K562 (cell line): ENCODE measurements at regions not wholly inside any gene's neighbourhood (a gene's known extent, or its start where the extent isn't known, plus 50 kb on each side); places are given as distances from the start of the nearest gene placed in this dataset.

Experiments
- ATAC-seq: fragments of 200-7000 bp; cut with Tn5 transposase; 3 replicates; pipeline ENCODE4 v1.9.1; 2020; ENCODE audit warnings: moderate library complexity
- BruUV-seq: library from RNA; stranded (reverse); fragments of 400-500 nt; replicated peaks from 2 replicates; lab custom pipeline; 2021; lab: Mats Ljungman, UMichigan
- CTCF ChIA-PET: fragments of 300-600 bp; formaldehyde crosslinking; extraction: SDS; loops from one replicate; lab custom pipeline; 2021; ENCODE audit warnings: low intra/inter-chr PET ratio; lab: Yijun Ruan, JAX
- POLR2A ChIA-PET: fragments of 300-600, 350-650 bp; sonication (Branson Sonifier 250); formaldehyde crosslinking; extraction: SDS; loops from one replicate; lab custom pipeline; 2021; ENCODE audit warnings: antibody characterized with exemption, inconsistent platforms; lab: Yijun Ruan, JAX
- DNase-seq, 4 experiments: peaks; one replicate each; pipeline versions ENCODE4 v3.0.0 to v3.0.0-alpha.2; 2011 to 2018; ENCODE audit warnings: low spot score in 3 of 4, mixed read lengths in 3 of 4; ENCODE audit errors: extremely low read depth in 1 of 4
- FAIRE-seq: peaks from 2 replicates; lab custom pipeline; 2011; peaks lifted over from hg19 to GRCh38; lab: Jason Lieb, UNC
- H2AFZ ChIP-seq: 2 replicates; pipeline ENCODE4 v1.6.0; 2011; ENCODE audit warnings: low read depth, low read length, control low read depth, inconsistent platforms
- H3K27ac ChIP-seq: fragments of 200-600 bp; 3 replicates; pipeline ENCODE4 v1.8.0; 2011; ENCODE audit warnings: low read depth, mild to moderate bottlenecking, control low read depth, inconsistent platforms, low read length, moderate library complexity, mixed read lengths; ENCODE audit errors: extremely low read depth
- H3K27me3 ChIP-seq, 2 experiments: fragments of 300-600 bp in 1 of 2; 2 replicates in 1 of 2; 3 replicates in 1 of 2; pipeline versions ENCODE4 v1.6.0 to v1.8.0; 2011; ENCODE audit warnings: inconsistent platforms in 2 of 2, low read length in 2 of 2, mild to moderate bottlenecking in 1 of 2, mixed read lengths in 1 of 2, moderate library complexity in 1 of 2; ENCODE audit not compliant: control insufficient read depth in 2 of 2, insufficient read depth in 2 of 2
- H3K36me3 ChIP-seq: fragments of 300-600 bp; 3 replicates; pipeline ENCODE4 v1.8.0; 2011; ENCODE audit warnings: mild to moderate bottlenecking, low read length, inconsistent platforms; ENCODE audit not compliant: control insufficient read depth, insufficient read depth
- H3K4me1 ChIP-seq, 2 experiments: fragments of 200-600 bp in 1 of 2; replicated peaks in 1 of 2; 2 replicates in 1 of 2; 3 replicates in 1 of 2; pipeline versions ENCODE4 v1.5.1 to v1.8.0; 2011; ENCODE audit warnings: inconsistent platforms in 2 of 2, low read length in 2 of 2, mild to moderate bottlenecking in 1 of 2, mixed read lengths in 1 of 2, moderate library complexity in 1 of 2; ENCODE audit not compliant: control insufficient read depth in 2 of 2, insufficient read depth in 2 of 2
- H3K4me2 ChIP-seq: 2 replicates; pipeline ENCODE4 v1.6.1; 2011; ENCODE audit warnings: low read length, control low read depth, inconsistent platforms, mixed read lengths; ENCODE audit not compliant: insufficient read depth
- H3K4me3 ChIP-seq: fragments of 200-600 bp; sonication (generic), shearing (Covaris generic); 2 replicates; pipeline ENCODE4 v1.5.1; 2016; ENCODE audit warnings: control low read depth, inconsistent platforms
- H3K79me2 ChIP-seq: fragments of 200-600 bp; 3 replicates; pipeline ENCODE4 v1.8.0; 2011; ENCODE audit warnings: low read length, inconsistent platforms; ENCODE audit not compliant: control insufficient read depth, insufficient read depth
- H3K9ac ChIP-seq, 2 experiments: 2 replicates each; pipeline versions ENCODE4 v1.6.0 to v1.6.1; 2011; ENCODE audit warnings: low read depth in 2 of 2, low read length in 2 of 2, control low read depth in 1 of 2, inconsistent platforms in 1 of 2, mild to moderate bottlenecking in 1 of 2, mixed read lengths in 1 of 2; ENCODE audit not compliant: insufficient read depth in 1 of 2
- H3K9me1 ChIP-seq: one replicate; pipeline ENCODE4 v1.6.0; 2011; ENCODE audit warnings: inconsistent platforms, mild to moderate bottlenecking, low read length, moderate library complexity; ENCODE audit not compliant: control insufficient read depth, insufficient read depth
- H3K9me3 ChIP-seq: replicated peaks from 2 replicates; pipeline ENCODE4 v1.5.1; 2011; ENCODE audit warnings: low read depth, low read length, inconsistent platforms; ENCODE audit not compliant: control insufficient read depth, insufficient read depth
- H4K20me1 ChIP-seq: replicated peaks from 2 replicates; pipeline ENCODE4 v1.6.1; 2011; ENCODE audit warnings: low read length, inconsistent platforms, mixed read lengths; ENCODE audit not compliant: control insufficient read depth, insufficient read depth
- HDAC1 ChIP-seq, 2 experiments: fragments of 450-650 bp; IDR thresholded peaks; 2 replicates each; pipeline ENCODE4 v1.6.1; 2016 to 2017; ENCODE audit warnings: inconsistent platforms in 1 of 2, mild to moderate bottlenecking in 1 of 2, moderate library complexity in 1 of 2
- NKRF ChIP-seq: fragments of 450-650 bp; IDR thresholded peaks from 2 replicates; pipeline ENCODE4 v1.6.1; 2016; ENCODE audit warnings: borderline replicate concordance
- PPARD ChIP-seq: fragments of 250-450 bp; sonication (Bioruptor Pico); IDR thresholded peaks from 2 replicates; pipeline ENCODE4 v1.8.0; 2022; ENCODE audit warnings: inconsistent platforms, mild to moderate bottlenecking, moderate library complexity
- TRIM25 ChIP-seq: fragments of 450-650 bp; IDR thresholded peaks from 2 replicates; pipeline ENCODE4 v1.7.0; 2016; ENCODE audit warnings: borderline replicate concordance
- TRIM28 ChIP-seq: fragments of 450-650 bp; IDR thresholded peaks from 2 replicates; pipeline ENCODE4 v1.6.1; 2017
- WGBS: fragments of 100-300 bp; shearing (Covaris generic); methylation state at CpG from one replicate; pipeline ENCODE4 v1.1.6; 2016; ENCODE audit warnings: low coverage, mixed read lengths; ENCODE audit not compliant: insufficient coverage; ENCODE audit errors: missing lambda C conversion rate; 5-methylcytosine and 5-hydroxymethylcytosine counted together
- in situ Hi-C: fragments of 300-500 bp; cut with MboI; formaldehyde crosslinking; loops from 4 replicates; pipeline ENCODE4 v1.15.0; 2018; ENCODE audit warnings: inconsistent platforms, mixed read lengths
- intact Hi-C: fragments of 100-400 bp; cut with micrococcal nuclease; formaldehyde crosslinking; loops from 2 replicates; pipeline ENCODE4 v1.14.2; 2022

DNA sequence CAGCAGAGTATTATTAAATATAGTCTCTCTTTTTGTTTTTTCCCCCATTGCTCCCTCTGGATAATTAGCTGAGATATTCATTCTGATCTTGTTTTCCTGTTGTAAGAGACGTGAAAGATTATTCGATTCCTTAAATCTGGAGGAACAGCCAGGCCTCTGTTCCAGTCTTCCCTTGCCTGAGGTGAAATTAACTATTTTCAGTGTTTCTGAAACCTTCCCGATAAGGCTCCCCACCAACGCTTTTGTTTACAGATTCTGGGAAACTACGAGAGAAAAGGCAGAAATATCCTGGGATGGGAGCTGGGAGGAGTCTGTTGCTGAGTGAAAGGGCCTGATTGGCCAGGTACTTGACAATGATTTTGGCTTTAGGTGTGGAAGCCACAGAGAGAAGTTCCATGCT lies 63.6 kb upstream of the AGR3 start:
- no peak for ATAC-seq
- CTCF ChIA-PET, result no interaction called here
- no TSS peak for BruUV-seq

More for the DNA sequence above, 63.6 kb upstream of the AGR3 start:
- no peaks in the 10 kb centered on the region for H3K9me3 ChIP-seq
- H3K27ac ChIP-seq, result no peak overlapping the region
- TF ChIP-seq TRIM25 (no peak), NKRF (no peak), TRIM28 (no peak), PPARD (CRISPR knock-in tag) (no peak), HDAC1 (IDR thresholded peaks at IDR 0.05) (no peak)
- no peaks in the 10 kb centered on the region for H3K27me3 ChIP-seq
- H4K20me1 ChIP-seq, result no peaks in the 10 kb centered on the region
- no peak overlapping the region for H2AFZ ChIP-seq
- intact Hi-C loops (no loop called here), in situ Hi-C loops (no loop called here)
- POLR2A ChIA-PET, result no interaction called here
- H3K4me1 ChIP-seq, result no peaks in the 10 kb centered on the region
- H3K4me2 ChIP-seq, result no peak overlapping the region
- no peak overlapping the region for H3K9ac ChIP-seq
- DNase-seq, result no peak
- H3K79me2 ChIP-seq, result no peaks in the 10 kb centered on the region
- H3K36me3 ChIP-seq, result no peaks in the 10 kb centered on the region
- no peak overlapping the region for H3K4me3 ChIP-seq
- 3% methylated on average over 5 of the region's 5 CpGs for WGBS
- FAIRE-seq, result no peak
- H3K9me1 ChIP-seq, result no peaks in the 10 kb centered on the region
